ENCODE measurements at regions not wholly inside any gene's neighbourhood (a gene's known extent, or its start where the extent isn't known, plus 50 kb on each side); places are given as distances from the start of the nearest gene placed in this dataset.
"Not testable (repeated sequence)": the region's sequence is repeated elsewhere in the genome, so short reads cannot be mapped to it uniquely, and the experiment has no call there.

DNA sequence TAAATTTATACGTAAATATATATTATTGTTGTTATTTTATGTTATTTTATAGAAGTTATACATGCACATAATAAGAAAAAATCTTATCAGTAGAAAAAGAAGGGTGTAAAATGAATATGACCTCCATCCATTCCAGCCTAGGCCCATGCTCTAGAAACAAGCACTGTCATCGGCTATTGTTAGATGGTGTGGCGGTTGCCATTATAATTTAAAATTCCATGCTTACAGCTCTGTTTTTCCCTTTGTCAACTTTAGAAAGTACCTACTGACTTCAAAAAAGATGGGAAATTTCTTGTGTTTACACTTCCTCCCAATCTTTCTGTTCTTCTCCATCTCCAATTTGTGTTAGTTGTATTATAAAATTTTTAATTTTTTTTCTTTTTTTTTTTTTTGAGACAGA lies 61.9 kb upstream of the RDX start:
- H2BK12ac ChIP-seq (ENCODE audit: insufficient read length, low read depth, low read length) = no peak overlapping the region
- no peaks in the 10 kb centered on the region for H4K20me1 ChIP-seq (ENCODE audit: control insufficient read depth, insufficient read depth, insufficient read length)
- H2AK5ac ChIP-seq (ENCODE audit: insufficient read length, low read length) = no peak overlapping the region
- no peaks in the 10 kb centered on the region for H3K23me2 ChIP-seq (ENCODE audit: insufficient read length, low read depth, low read length, poor library complexity, severe bottlenecking)
- Mint-ChIP-seq H3K27me3 (ENCODE audit: low read depth) (no peaks in the 10 kb centered on the region), H3K27ac (no peak overlapping the region), H3K9me3 (no peaks in the 10 kb centered on the region; a peak in 1 of 5 replicates), H3K36me3 (ENCODE audit: insufficient read depth in 1 of 3, low read depth in 3 of 3) (peaks cover 0 to 2% (median 0%) of the 10 kb centered on the region in 3 experiments; a peak in 2 of 7 replicates), H3K4me1 (peaks cover 21 to 31% of the 10 kb centered on the region in 2 experiments), H3K4me3 (no peak overlapping the region)
- H3K27me3 ChIP-seq (ENCODE audit: insufficient read depth, low read length) = no peaks in the 10 kb centered on the region
- H4K5ac ChIP-seq (ENCODE audit: insufficient read length, low read depth, low read length) = no peak overlapping the region
- H3K9me3 ChIP-seq (ENCODE audit: control insufficient read depth, low read depth, low read length) = no peaks in the 10 kb centered on the region
- no peak overlapping the region for H3K23ac ChIP-seq (ENCODE audit: insufficient read length, low read depth, low read length)
- no peak overlapping the region for H3K14ac ChIP-seq (ENCODE audit: insufficient read depth, low read length)
- no peak overlapping the region for H3K27ac ChIP-seq (ENCODE audit: insufficient read length, low read depth, low read length)
- no peak overlapping the region for H3K9ac ChIP-seq (ENCODE audit: extremely low read depth, insufficient read length, low read length)
- no peaks in the 10 kb centered on the region for H3K79me2 ChIP-seq (ENCODE audit: insufficient read depth, low read length)
- no CpG with 5 or more reads among the region's 3 CpGs for WGBS (ENCODE audit: extremely low coverage, insufficient read length, low lambda C conversion rate)
- H3K79me1 ChIP-seq (ENCODE audit: insufficient read depth, low read depth, low read length, poor library complexity, severe bottlenecking) = no peaks in the 10 kb centered on the region
- no peaks in the 10 kb centered on the region; the same call in 1 of the 2 replicates for H3K4me1 ChIP-seq (ENCODE audit: insufficient read depth, low read length)
- no peak overlapping the region for H2BK5ac ChIP-seq (ENCODE audit: insufficient read length, low read length)
- H4K8ac ChIP-seq (replicated peaks; ENCODE audit: insufficient read length, low read depth, low read length) = no peak overlapping the region
- no peak overlapping the region for H3T11ph ChIP-seq (ENCODE audit: low read length)
- no peak overlapping the region for H2BK15ac ChIP-seq (ENCODE audit: low read depth, low read length)
- no peak for DNase-seq
- no peak overlapping the region for H4K91ac ChIP-seq (ENCODE audit: insufficient read length, low read depth, low read length)
- TF ChIP-seq CTCF (conservative IDR thresholded peaks at IDR 0.05) = no peak
- H3K56ac ChIP-seq (ENCODE audit: insufficient read length, low read depth, low read length) = no peak overlapping the region
- H2BK20ac ChIP-seq (ENCODE audit: low read depth, low read length, poor library complexity, severe bottlenecking) = no peak overlapping the region
- no peak overlapping the region for H3K18ac ChIP-seq (ENCODE audit: insufficient read length, low read depth, low read length)
- no peak overlapping the region for H3K4me2 ChIP-seq (ENCODE audit: insufficient read depth, insufficient read length, low read length)
- H2AFZ ChIP-seq (ENCODE audit: low read length) = no peak overlapping the region
- H3K4ac ChIP-seq (ENCODE audit: low read depth, low read length) = no peak overlapping the region
- no peak overlapping the region for H2BK120ac ChIP-seq (ENCODE audit: low read depth, low read length, poor library complexity, severe bottlenecking)

GRCh38 chr11:110360781-110361408 lies 64.5 kb upstream of the RDX start:
- H3K4ac ChIP-seq (ENCODE audit: low read depth, low read length); H3K4me2 ChIP-seq (ENCODE audit: insufficient read depth, insufficient read length, low read length); H3K18ac ChIP-seq (ENCODE audit: insufficient read length, low read depth, low read length); H3K14ac ChIP-seq (ENCODE audit: insufficient read depth, low read length); H4K5ac ChIP-seq (ENCODE audit: insufficient read length, low read depth, low read length); H3K36me3 Mint-ChIP-seq (ENCODE audit: insufficient read depth in 1 of 3, low read depth in 3 of 3); H3K4me3 Mint-ChIP-seq; H2BK12ac ChIP-seq (ENCODE audit: insufficient read length, low read depth, low read length); H2BK120ac ChIP-seq (ENCODE audit: low read depth, low read length, poor library complexity, severe bottlenecking); H3K9me3 ChIP-seq (ENCODE audit: control insufficient read depth, low read depth, low read length); H3K9me3 Mint-ChIP-seq; H3K56ac ChIP-seq (ENCODE audit: insufficient read length, low read depth, low read length); H4K8ac ChIP-seq (replicated peaks; ENCODE audit: insufficient read length, low read depth, low read length); H3K79me1 ChIP-seq (ENCODE audit: insufficient read depth, low read depth, low read length, poor library complexity, severe bottlenecking); H2AK5ac ChIP-seq (ENCODE audit: insufficient read length, low read length); H3K27me3 ChIP-seq (ENCODE audit: insufficient read depth, low read length); H2BK5ac ChIP-seq (ENCODE audit: insufficient read length, low read length); H3K9ac ChIP-seq (ENCODE audit: extremely low read depth, insufficient read length, low read length); DNase-seq; H2AFZ ChIP-seq (ENCODE audit: low read length); H3K4me1 ChIP-seq (ENCODE audit: insufficient read depth, low read length); H2BK20ac ChIP-seq (ENCODE audit: low read depth, low read length, poor library complexity, severe bottlenecking); H3K27ac Mint-ChIP-seq; H3K23ac ChIP-seq (ENCODE audit: insufficient read length, low read depth, low read length); H3K27me3 Mint-ChIP-seq (ENCODE audit: low read depth); H2BK15ac ChIP-seq (ENCODE audit: low read depth, low read length); H3T11ph ChIP-seq (ENCODE audit: low read length); H3K23me2 ChIP-seq (ENCODE audit: insufficient read length, low read depth, low read length, poor library complexity, severe bottlenecking); H3K27ac ChIP-seq (ENCODE audit: insufficient read length, low read depth, low read length); H4K91ac ChIP-seq (ENCODE audit: insufficient read length, low read depth, low read length); H4K20me1 ChIP-seq (ENCODE audit: control insufficient read depth, insufficient read depth, insufficient read length); H3K79me2 ChIP-seq (ENCODE audit: insufficient read depth, low read length): not testable (repeated sequence)
- WGBS (ENCODE audit: extremely low coverage, insufficient read length, low lambda C conversion rate) = no CpG with 5 or more reads among the region's 3 CpGs
- H3K4me1 Mint-ChIP-seq = peaks cover 16 to 26% of the 10 kb centered on the region in 2 experiments
